ENCODE measurements at regions not wholly inside any gene's neighbourhood (a gene's known extent, or its start where the extent isn't known, plus 50 kb on each side); places are given as distances from the start of the nearest gene placed in this dataset.

- no peak overlapping the region for H2BK120ac ChIP-seq (replicated peaks; ENCODE audit: low read depth, low read length)
- H3K27me3 ChIP-seq (replicated peaks in 1 of 4; ENCODE audit: control insufficient read depth in 3 of 4, extremely low read depth in 1 of 4, insufficient read depth in 3 of 4, low read length in 3 of 4), result no peaks in the 10 kb centered on the region
- no peak overlapping the region for H2AK5ac ChIP-seq (ENCODE audit: low read depth, low read length)
- no peaks in the 10 kb centered on the region for H3K4me1 ChIP-seq (replicated peaks in 1 of 4; ENCODE audit: control insufficient read depth in 3 of 4, insufficient read depth in 4 of 4, low read length in 3 of 4)
- H3K79me2 ChIP-seq (ENCODE audit: control insufficient read depth in 1 of 2, insufficient read depth in 2 of 2, low read length in 2 of 2), result no peaks in the 10 kb centered on the region
- H2BK12ac ChIP-seq (ENCODE audit: low read depth, low read length), result no peak overlapping the region
- no peak overlapping the region for H2BK20ac ChIP-seq (ENCODE audit: low read length)
- 100% methylated on average over 1 of the region's 1 CpG; no CpG with 5 or more reads in 1 of the 2 experiments for WGBS, 2 experiments (ENCODE audit: extremely low coverage in 1 of 2, insufficient coverage in 1 of 2, insufficient read length in 1 of 2, insufficient replicate concordance in 2 of 2, low coverage in 1 of 2, low lambda C conversion rate in 2 of 2, missing lambda C conversion rate in 1 of 2)
- H3K4me3 ChIP-seq (ENCODE audit: extremely low read depth in 1 of 4, insufficient read depth in 2 of 4, low read depth in 3 of 4, low read length in 4 of 4), result no peak overlapping the region
- no peak for TF ChIP-seq RXRA (IDR thresholded peaks at IDR 0.05; ENCODE audit: insufficient read depth, low read depth, low read length)
- no peak overlapping the region for H3K18ac ChIP-seq (ENCODE audit: extremely low read depth, low read length)
- no peak overlapping the region for H3K4me2 ChIP-seq (ENCODE audit: insufficient read depth in 1 of 2, low read depth in 2 of 2, low read length in 2 of 2)
- H3K14ac ChIP-seq (ENCODE audit: insufficient read length), result no peak overlapping the region
- H4K20me1 ChIP-seq (replicated peaks in 1 of 2; ENCODE audit: control insufficient read depth in 1 of 2, insufficient read depth in 2 of 2, low read length in 2 of 2), result no peaks in the 10 kb centered on the region
- DNase-seq (ENCODE audit: low read depth in 1 of 2, low spot score in 2 of 2) (no peak), FAIRE-seq (no peak)
- H2BK15ac ChIP-seq (ENCODE audit: low read length), result no peak overlapping the region
- ChIA-PET CTCF (ENCODE audit: partially characterized antibody) (interaction anchor here (0.8 to 1.1 kb wide), 2 partner anchors 9 to 44 kb away, joined by 3 read pairs; no protein-coding TSS in a partner anchor), POLR2A (ENCODE audit: partially characterized antibody) (no interaction called here)
- no peak overlapping the region for H3K4ac ChIP-seq (replicated peaks; ENCODE audit: insufficient read length, low read depth, low read length)
- H2AFZ ChIP-seq (ENCODE audit: low read length), result no peak overlapping the region
- H4K91ac ChIP-seq (replicated peaks; ENCODE audit: insufficient read length, low read length), result no peak overlapping the region
- H2BK5ac ChIP-seq (ENCODE audit: low read depth, low read length), result no peak overlapping the region
- no peaks in the 10 kb centered on the region for H3K79me1 ChIP-seq (ENCODE audit: low read depth, low read length)
- H3K9ac ChIP-seq (replicated peaks in 1 of 4; ENCODE audit: extremely low read depth in 1 of 4, low read depth in 3 of 4, low read length in 3 of 4), result no peak overlapping the region
- H3K56ac ChIP-seq (replicated peaks; ENCODE audit: insufficient read length, low read depth, low read length), result no peak overlapping the region
- no peak overlapping the region for H3K23ac ChIP-seq (ENCODE audit: insufficient read length)
- H4K8ac ChIP-seq (ENCODE audit: extremely low read depth, insufficient read depth, low read length), result no peak overlapping the region
- H3K9me3 ChIP-seq (ENCODE audit: insufficient read depth in 2 of 2, low read depth in 1 of 2, low read length in 1 of 2), result no peaks in the 10 kb centered on the region
- H3K27ac ChIP-seq (ENCODE audit: low read depth, low read length), result no peak overlapping the region
- H4K5ac ChIP-seq (ENCODE audit: insufficient read length, low read depth, low read length), result no peak overlapping the region
- no peaks in the 10 kb centered on the region for H3K36me3 ChIP-seq (ENCODE audit: control insufficient read depth in 2 of 4, insufficient read depth in 4 of 4, low read length in 3 of 4)
- no peaks in the 10 kb centered on the region for H3K23me2 ChIP-seq (ENCODE audit: low read depth, low read length)
Observed at GRCh38 chr4:34158878-34159277, 2085.4 kb downstream of the ARAP2 start.
